ENCODE measurements at regions not wholly inside any gene's neighbourhood (a gene's known extent, or its start where the extent isn't known, plus 50 kb on each side); places are given as distances from the start of the nearest gene placed in this dataset.
A peak's percentile ranks its signal among the peaks of the same experiment; 100 is the strongest.

GRCh38 chr5:171657473-171657872 lies 128.1 kb upstream of the SMIM23 start:
- DNase-seq: peak; percentile 59

- no peak for DNase-seq
These were observed 125.7 kb upstream of the SMIM23 start for GRCh38 chr5:171659896-171660295.

DNA sequence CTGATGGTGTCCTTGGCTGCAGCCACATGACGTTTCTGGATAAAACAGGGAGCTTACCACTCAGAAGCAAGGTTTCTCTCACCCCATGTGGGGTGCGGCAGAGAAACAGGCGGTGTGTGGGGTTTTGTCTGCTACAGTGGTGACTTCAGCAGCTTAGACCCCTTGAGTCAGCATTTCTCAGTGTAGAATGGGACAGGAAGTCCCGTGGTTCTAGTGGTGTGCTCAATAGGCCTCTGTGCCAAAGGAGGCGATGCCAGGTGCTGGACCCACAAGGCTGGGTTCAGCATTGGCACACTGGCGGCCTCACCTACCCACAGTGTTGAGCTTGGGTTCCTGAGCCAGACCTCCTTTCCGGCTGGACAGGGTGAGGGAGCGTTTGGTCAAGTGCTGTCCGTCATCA lies 125.2 kb upstream of the SMIM23 start:
- no peak for DNase-seq

DNA sequence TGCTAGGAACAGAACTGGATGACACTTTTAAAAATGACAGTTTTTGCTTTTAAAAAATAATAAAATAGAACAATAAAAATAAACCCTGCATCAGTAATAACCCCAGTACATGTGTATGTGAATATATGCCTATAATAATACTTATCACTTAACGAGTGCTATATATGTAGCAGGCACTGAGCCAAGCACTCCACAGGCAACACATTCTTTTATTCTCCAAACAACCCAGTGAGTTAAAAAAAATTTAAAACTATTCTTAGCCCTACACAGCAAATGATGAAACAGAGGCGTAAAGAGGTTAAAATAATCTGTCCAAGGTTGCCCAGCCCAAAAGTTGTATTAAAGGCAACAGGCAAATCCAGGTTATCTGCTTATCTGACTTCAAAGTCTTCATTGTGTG lies 124.5 kb upstream of the SMIM23 start:
- peak; percentile 65 for DNase-seq

DNA sequence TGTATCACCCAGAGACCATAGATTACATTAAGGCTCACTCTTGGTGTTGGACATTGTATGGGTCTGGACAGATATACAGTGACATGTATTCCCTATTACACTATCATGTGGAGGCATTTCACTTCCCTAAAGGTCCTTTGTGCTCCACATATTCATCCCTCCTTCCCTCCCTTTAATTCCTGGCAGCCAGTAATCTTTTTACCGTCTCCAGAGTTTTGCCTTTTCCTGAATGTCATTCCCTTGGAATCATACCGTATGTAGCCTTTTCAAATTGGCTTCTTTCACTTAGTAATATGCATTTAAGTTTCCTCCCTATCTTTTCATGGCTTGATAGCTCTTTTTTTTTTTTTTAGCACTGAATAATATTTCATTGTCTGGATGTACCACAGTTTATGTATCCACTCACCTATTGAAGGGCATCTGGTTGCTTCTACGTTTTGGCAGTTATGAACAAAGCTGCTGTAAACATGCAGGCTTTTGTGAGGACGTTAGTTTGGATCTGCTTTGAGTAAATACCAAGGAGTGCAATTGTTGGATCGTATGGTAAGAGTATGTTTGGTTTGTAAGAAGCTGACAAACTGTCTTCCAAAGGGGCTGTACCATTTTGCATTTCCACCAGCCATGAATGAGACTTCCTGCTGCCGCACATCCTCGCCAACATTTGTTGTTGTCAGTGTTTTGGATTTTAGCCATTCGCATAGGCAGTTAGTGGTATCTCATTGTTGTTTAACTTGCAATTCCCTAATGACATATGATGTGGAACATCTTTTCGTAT lies 122.1 kb upstream of the SMIM23 start:
- DNase-seq: no peak

DNA sequence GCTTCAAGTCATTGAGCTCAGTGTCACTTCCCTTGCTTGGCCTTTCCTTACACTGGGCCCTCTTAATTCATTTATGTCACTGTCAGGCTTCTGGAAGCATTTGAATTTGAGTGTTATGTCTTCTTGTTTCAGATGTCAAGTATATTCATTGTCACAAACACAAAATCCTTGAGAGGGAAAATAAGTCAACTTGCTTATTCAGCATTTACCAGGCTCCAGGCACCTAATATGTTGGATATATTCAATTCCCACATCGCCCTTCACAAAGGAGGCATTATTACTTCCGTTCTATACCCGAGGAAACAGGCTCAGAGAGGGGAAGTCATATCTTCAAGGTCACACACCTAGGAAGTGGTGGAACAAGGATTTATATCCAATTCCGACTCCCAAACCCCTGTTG lies 121.1 kb upstream of the SMIM23 start:
- no peak for DNase-seq

DNA sequence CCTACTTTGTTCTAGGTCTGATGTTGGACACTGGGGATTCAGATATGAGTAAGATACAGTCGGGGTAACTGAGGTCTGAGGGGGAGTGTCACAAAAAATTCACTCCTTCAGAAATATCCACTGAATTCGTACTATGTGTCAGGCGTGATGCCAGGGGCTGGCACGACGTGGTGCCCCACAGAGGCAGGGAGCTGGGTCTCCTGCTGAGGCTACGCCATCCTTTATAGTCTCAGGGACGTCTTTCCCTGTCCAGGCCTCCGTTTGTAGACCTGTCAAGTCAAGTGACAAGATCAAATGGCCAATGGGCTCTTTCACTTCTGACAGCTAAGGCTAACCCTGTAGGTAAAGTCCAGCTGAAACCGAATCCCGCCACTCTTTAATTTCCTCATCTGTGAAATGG lies 118.8 kb upstream of the SMIM23 start:
- DNase-seq: no peak

DNA sequence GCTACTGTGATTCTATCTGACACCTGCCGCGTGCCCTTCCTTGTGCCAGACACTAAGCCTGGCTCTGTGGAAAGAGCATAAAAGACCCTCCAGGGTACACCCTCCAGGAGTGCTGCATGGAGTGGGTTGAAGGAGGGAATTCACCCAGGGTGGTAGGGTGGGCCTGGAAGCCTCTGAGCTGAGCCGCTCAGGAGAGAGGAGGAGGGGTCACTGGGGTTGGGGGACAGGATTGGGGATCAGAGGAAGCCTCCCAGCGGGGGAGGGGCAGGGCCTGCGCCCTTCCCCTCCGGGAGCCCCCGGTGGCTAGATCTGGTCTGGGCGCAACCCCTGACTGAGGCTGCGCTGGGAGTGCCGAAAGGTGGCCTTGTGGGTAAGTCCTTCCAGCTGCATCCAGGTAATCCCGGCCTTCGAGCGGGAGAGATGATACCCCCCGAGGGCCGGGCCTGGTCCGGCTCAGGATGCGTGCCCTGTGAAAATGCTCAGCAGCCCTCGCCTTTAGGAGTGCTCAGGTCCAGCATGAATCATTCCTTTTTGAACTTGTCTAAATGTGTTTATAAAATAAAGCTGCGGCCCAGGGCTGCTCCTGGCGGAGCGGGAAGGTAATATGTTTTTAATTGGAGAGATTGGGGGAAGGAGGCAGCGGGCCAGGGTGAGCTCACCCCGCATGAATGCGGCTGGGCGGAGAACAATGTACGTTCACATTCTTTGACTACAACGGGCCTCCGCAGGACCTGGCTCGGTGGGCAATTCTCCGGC lies 118.1 kb upstream of the SMIM23 start:
- DNase-seq: peak; percentile 92

GRCh38 chr5:171668097-171668412 lies 117.6 kb upstream of the SMIM23 start:
- no peak for DNase-seq

GRCh38 chr5:171669571-171669970 lies 116.0 kb upstream of the SMIM23 start:
- DNase-seq: no peak

GRCh38 chr5:171672556-171672955 lies 113.1 kb upstream of the SMIM23 start:
- no peak for DNase-seq

DNA sequence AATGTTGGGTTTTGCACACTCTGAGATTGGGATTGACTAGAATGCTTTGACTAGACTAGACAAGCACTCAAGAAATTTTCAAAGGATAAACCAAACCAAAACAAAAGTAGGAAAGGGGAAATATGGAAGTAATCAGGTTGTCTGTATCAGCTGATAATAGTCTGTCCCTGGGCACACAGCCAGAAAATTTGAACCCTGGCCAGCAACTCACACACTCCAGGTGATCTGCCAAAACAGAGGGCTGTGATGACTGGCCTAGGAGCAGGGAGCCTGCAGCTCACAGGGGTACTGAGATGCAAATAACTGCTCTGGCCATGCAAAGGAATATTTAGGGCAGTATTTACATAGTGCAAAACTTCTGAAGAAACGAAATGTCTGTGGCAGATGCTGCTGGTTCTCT lies 112.3 kb upstream of the SMIM23 start:
- DNase-seq: peak; percentile 25

- DNase-seq: no peak
These were observed 111.8 kb upstream of the SMIM23 start for GRCh38 chr5:171673840-171674239.

DNA sequence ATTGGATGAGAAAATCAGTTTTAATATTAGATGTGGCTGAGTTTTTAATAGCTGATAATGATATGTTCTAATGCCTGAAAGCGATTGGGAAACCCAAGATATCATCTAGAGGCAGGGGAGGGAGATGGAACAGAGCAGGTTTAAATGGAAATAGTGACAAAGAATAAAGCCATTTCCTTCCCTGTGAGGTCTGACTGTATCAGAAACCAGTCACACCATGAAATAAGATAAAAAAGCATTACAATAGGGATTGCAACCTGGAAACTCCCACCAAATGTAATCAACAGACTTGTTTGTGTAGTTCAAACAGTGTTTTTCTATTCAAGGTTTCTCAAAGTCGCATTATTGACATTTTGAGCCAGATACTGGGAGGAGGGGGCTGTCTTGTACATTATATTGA lies 110.1 kb upstream of the SMIM23 start:
- DNase-seq: no peak

DNA sequence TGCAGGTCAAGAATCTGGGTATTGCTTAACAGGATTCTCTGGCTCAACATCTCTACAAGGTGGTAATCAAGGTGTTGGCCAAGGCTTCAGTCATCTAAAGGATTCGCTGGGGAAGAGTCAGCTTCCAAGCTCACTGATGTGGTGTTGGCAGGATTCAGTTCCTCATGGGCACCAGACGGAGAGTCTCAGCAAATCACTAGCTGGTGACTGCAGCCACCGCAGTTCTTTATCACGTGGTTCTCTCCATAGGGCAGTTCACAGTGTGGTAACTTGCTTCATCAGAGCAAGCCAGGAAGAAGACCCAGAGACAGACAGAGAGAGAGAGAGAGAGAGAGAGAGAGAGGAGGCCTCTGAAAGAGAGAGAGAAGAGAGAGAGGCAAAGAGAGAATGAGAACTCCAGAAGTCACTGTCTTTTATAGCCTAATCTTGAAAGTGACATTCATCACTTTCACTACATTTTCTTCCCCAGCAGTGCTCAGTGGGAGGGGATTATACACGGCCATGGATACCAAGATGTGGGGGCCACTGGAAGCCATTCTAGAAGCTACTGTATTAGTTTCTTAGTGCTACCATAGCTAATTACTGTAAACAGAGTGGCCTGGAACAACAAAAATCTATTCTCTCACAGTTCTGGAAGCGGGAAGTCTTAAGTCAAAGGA lies 109.2 kb upstream of the SMIM23 start:
- no peak for DNase-seq

DNA sequence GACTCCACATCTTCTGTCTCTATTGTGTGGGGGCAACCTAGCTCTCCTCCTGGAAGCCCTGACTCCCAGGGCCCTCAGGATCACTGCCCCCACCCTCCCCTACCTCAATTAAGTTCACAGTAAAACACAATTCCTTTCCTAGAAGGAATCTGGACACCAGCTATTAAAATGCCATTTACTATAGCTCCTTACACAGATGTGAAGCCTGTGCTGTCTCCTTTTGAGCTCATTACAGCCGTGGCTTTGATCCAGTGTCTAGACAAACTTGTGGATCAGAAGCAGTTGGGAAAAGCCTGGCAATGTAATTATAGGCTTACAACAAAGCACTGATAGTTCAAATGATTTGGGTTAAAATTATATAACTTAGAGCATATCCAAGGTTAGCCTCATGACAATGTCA lies 107.0 kb upstream of the SMIM23 start:
- DNase-seq: no peak

- no peak for DNase-seq
These were observed 105.1 kb upstream of the SMIM23 start for GRCh38 chr5:171680485-171680884.

- DNase-seq: no peak
These were observed 104.6 kb upstream of the SMIM23 start for GRCh38 chr5:171681061-171681460.

- peak; percentile 24 for DNase-seq
These were observed 103.9 kb upstream of the SMIM23 start for GRCh38 chr5:171681677-171682076.

GRCh38 chr5:171682801-171683200 lies 102.8 kb upstream of the SMIM23 start:
- no peak for DNase-seq

GRCh38 chr5:171684169-171684568 lies 101.4 kb upstream of the SMIM23 start:
- no peak for DNase-seq

DNA sequence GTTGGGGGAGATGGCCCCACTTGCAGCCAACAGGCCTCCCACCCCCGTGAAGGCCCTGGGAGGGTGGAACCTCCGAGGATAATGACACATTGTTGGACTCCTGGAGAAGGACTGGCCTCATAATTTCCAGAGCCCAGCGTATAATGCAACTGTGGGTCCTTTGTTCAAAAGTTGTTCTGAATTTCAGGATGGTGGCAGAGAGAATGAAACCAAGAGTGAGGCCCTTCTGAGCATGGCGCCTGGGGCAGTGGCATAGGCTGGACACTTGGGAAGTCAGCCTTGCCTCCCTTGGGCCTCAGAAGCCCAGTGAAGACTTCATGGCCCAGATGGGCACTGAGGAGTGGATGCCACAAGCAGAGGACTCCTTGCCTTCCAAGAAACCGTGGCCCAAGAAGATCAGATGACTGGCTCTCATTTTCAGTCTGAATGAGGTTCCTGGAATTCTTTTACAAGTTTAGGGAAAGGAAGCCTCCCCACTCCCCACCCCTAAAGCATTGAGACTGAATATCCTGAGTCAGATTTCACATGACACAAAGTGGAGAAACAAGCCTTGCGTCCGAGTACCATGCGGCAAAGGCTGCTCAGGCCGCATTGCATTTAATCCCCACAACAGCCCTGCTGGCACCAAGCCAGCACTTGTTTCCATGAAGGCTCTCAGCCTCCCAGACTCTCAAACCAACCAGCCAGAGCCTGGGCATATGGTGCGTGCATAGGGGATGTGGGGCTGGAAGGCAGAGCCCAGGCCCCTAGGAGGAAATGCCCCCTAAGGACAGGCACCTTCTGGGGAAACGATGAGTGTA lies 96.7 kb upstream of the SMIM23 start:
- DNase-seq: no peak

GRCh38 chr5:171689853-171690417 lies 95.7 kb upstream of the SMIM23 start:
- no peak for DNase-seq
